Neural crest cell (in vitro differentiated cells): ENCODE measurements at regions not wholly inside any gene's neighbourhood (a gene's known extent, or its start where the extent isn't known, plus 50 kb on each side); places are given as distances from the start of the nearest gene placed in this dataset.

Experiments
- DNase-seq: peaks from one replicate; pipeline ENCODE4 v3.0.0; 2021; ENCODE audit warnings: low read depth, mixed read lengths, low spot score
- H3K27ac Mint-ChIP-seq: one replicate; pipeline ENCODE4 v1.8.0; 2021; ENCODE audit warnings: mild to moderate bottlenecking, mixed read lengths; ENCODE audit not compliant: unreplicated experiment
- H3K27me3 Mint-ChIP-seq: 2 replicates; pipeline ENCODE4 v1.8.0; 2021; ENCODE audit warnings: low read depth, mild to moderate bottlenecking, mixed read lengths
- H3K36me3 Mint-ChIP-seq: 2 replicates; pipeline ENCODE4 v1.8.0; 2021; ENCODE audit warnings: low read depth, mild to moderate bottlenecking, mixed read lengths
- H3K4me1 Mint-ChIP-seq: 2 replicates; pipeline ENCODE4 v1.8.0; 2021; ENCODE audit warnings: mixed read lengths
- H3K4me3 Mint-ChIP-seq: one replicate; pipeline ENCODE4 v1.8.0; 2021; ENCODE audit warnings: mild to moderate bottlenecking, mixed read lengths
- H3K9me3 Mint-ChIP-seq: 2 replicates; pipeline ENCODE4 v1.8.0; 2021; ENCODE audit warnings: mixed read lengths
- CTCF ChIP-seq: fragments of 200-600 bp; sonication (generic); conservative IDR thresholded peaks from 2 replicates; pipeline ENCODE4 v1.5.0; 2021; ENCODE audit warnings: antibody characterized with exemption, mild to moderate bottlenecking

GRCh38 chr17:43337684-43338428, 60.9 kb upstream of the ARL4D start:
- no peak overlapping the region for H3K27ac Mint-ChIP-seq
- peaks cover 19% of the 10 kb centered on the region for H3K4me1 Mint-ChIP-seq
- no peak overlapping the region for H3K4me3 Mint-ChIP-seq
- no peak for TF ChIP-seq CTCF
- no peak for DNase-seq
- no peaks in the 10 kb centered on the region for H3K36me3 Mint-ChIP-seq
- H3K9me3 Mint-ChIP-seq: no peaks in the 10 kb centered on the region
- H3K27me3 Mint-ChIP-seq: no peaks in the 10 kb centered on the region

DNA sequence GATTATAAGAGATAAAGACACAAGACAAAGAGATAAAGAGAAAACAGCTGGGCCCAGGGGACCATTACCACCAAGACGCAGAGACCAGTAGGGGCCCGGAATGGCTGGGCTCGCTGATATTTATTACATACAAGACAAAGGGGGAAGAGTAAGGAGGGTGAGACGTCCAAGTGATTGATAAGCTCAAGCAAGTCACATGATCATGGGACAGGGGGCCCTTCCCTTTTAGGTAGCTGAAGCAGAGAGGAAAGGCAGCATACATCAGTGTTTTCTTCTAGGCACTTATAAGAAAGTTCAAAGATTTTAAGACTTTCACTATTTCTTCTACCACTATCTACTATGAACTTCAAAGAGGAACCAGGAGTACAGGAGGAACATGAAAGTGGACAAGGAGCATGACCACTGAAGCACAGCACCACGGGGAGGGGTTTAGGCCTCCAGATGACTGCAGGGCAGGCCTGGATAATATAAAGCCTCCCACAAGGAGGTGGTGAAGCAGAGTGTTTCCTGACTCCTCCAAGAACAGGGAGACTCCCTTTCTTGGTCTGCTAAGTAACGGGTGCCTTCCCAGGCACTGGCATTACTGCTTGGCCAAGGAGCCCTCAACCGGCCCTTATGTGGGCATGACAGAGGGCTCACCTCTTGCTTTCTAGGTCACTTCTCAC, 63.9 kb upstream of the ARL4D start:
- DNase-seq: no peak
- no peaks in the 10 kb centered on the region for H3K27me3 Mint-ChIP-seq
- H3K9me3 Mint-ChIP-seq: no peaks in the 10 kb centered on the region
- H3K36me3 Mint-ChIP-seq: no peaks in the 10 kb centered on the region
- no peak overlapping the region for H3K4me3 Mint-ChIP-seq
- H3K4me1 Mint-ChIP-seq: peaks cover 27% of the 10 kb centered on the region
- no peak for TF ChIP-seq CTCF
- H3K27ac Mint-ChIP-seq: no peak overlapping the region

DNA sequence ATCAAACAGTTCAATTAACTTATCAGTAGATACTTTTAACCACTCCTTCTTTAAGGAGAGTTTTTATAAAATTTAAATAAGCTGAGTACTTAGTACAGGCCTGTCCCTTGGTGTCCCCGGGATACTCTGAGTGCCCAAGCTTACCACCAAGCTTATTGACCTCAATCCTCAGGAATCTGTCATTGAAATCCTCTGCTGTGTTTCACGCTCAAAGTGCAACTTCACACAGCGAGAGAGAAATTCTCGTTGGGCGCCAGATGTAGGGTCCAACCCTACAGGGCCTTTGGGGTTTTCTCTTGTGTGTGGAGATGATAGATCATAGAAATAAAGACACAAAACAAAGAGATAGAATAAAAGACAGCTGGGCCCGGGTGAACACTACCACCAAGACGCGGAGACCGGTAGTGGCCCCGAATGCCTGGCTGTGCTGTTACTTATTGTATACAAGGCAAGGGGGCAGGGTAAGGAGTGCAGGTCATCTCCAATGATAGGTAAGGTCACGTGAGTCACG, 65.3 kb upstream of the ARL4D start:
- peaks cover 27% of the 10 kb centered on the region for H3K4me1 Mint-ChIP-seq
- no peak overlapping the region for H3K4me3 Mint-ChIP-seq
- DNase-seq: no peak
- no peaks in the 10 kb centered on the region for H3K9me3 Mint-ChIP-seq
- TF ChIP-seq CTCF: no peak
- no peak overlapping the region for H3K27ac Mint-ChIP-seq
- no peaks in the 10 kb centered on the region for H3K27me3 Mint-ChIP-seq
- no peaks in the 10 kb centered on the region for H3K36me3 Mint-ChIP-seq

- H3K4me1 Mint-ChIP-seq: peaks cover 21% of the 10 kb centered on the region
- H3K27ac Mint-ChIP-seq: no peak overlapping the region
- H3K9me3 Mint-ChIP-seq: no peaks in the 10 kb centered on the region
- no peaks in the 10 kb centered on the region for H3K27me3 Mint-ChIP-seq
- DNase-seq: no peak
- no peak overlapping the region for H3K4me3 Mint-ChIP-seq
- no peaks in the 10 kb centered on the region for H3K36me3 Mint-ChIP-seq
- TF ChIP-seq CTCF: no peak
These were observed 66.6 kb upstream of the ARL4D start for GRCh38 chr17:43332230-43332629.

- no peaks in the 10 kb centered on the region for H3K27me3 Mint-ChIP-seq
- H3K9me3 Mint-ChIP-seq: no peaks in the 10 kb centered on the region
- H3K4me3 Mint-ChIP-seq: no peak overlapping the region
- no peak for DNase-seq
- H3K27ac Mint-ChIP-seq: no peak overlapping the region
- peak; percentile 13 for TF ChIP-seq CTCF
- H3K36me3 Mint-ChIP-seq: no peaks in the 10 kb centered on the region
- H3K4me1 Mint-ChIP-seq: peaks cover 21% of the 10 kb centered on the region
These were observed 67.7 kb upstream of the ARL4D start for GRCh38 chr17:43330876-43331639.
